IMR-90 (cell line): ENCODE measurements at regions not wholly inside any gene's neighbourhood (a gene's known extent, or its start where the extent isn't known, plus 50 kb on each side); places are given as distances from the start of the nearest gene placed in this dataset.
A peak's percentile ranks its signal among the peaks of the same experiment; 100 is the strongest.

Experiments used
- ATAC-seq: fragments of 200-7000 bp; cut with Tn5 transposase; 2 replicates; pipeline ENCODE4 v1.9.1; 2020; ENCODE audit warnings: low read depth, mild to moderate bottlenecking, moderate library complexity
- BruUV-seq: library from RNA; stranded (reverse); fragments of 400-500 nt; replicated peaks from 2 replicates; lab custom pipeline; 2021; lab: Mats Ljungman, UMichigan
- CTCF ChIA-PET: fragments of 300-600 bp; formaldehyde crosslinking; extraction: SDS; loops from one replicate; lab custom pipeline; 2021; ENCODE audit warnings: antibody characterized with exemption; lab: Yijun Ruan, JAX
- POLR2A ChIA-PET: fragments of 300-600 bp; sonication (Branson Sonifier 250); formaldehyde crosslinking; loops from one replicate; lab custom pipeline; 2022; ENCODE audit warnings: antibody characterized with exemption; ENCODE audit not compliant: unreplicated experiment; lab: Charles Lee
- DNase-seq: peaks from one replicate; pipeline ENCODE4 v3.0.0; 2013
- H2AFZ ChIP-seq: replicated peaks from 2 replicates; pipeline ENCODE3; 2013; ENCODE audit warnings: low read length, mild to moderate bottlenecking; ENCODE audit not compliant: poor library complexity
- H2AK5ac ChIP-seq: 2 replicates; pipeline ENCODE4 v1.6.1; 2013; ENCODE audit warnings: low read depth, low read length, inconsistent platforms
- H2AK9ac ChIP-seq: replicated peaks from 2 replicates; pipeline ENCODE3; 2013; ENCODE audit warnings: mild to moderate bottlenecking, low read depth, low read length, moderate library complexity; ENCODE audit not compliant: poor library complexity
- H2BK120ac ChIP-seq: 2 replicates; pipeline ENCODE4 v1.6.1; 2013; ENCODE audit warnings: low read depth, low read length, inconsistent platforms
- H2BK15ac ChIP-seq: 3 replicates; pipeline ENCODE4 v1.6.1; 2013; ENCODE audit warnings: low read depth, low read length, inconsistent platforms
- H2BK20ac ChIP-seq: 2 replicates; pipeline ENCODE4 v1.6.1; 2013; ENCODE audit warnings: low read depth, mild to moderate bottlenecking, inconsistent platforms, low read length, moderate library complexity
- H2BK5ac ChIP-seq: 2 replicates; pipeline ENCODE4 v1.6.1; 2013; ENCODE audit warnings: mild to moderate bottlenecking, low read depth, low read length, inconsistent platforms; ENCODE audit not compliant: poor library complexity, severe bottlenecking
- H3K14ac ChIP-seq: replicated peaks from 2 replicates; pipeline ENCODE4 v1.6.1; 2013; ENCODE audit warnings: low read depth, low read length, inconsistent platforms
- H3K18ac ChIP-seq: 2 replicates; pipeline ENCODE4 v1.6.1; 2013; ENCODE audit warnings: low read depth, low read length, control low read depth
- H3K23ac ChIP-seq: 2 replicates; pipeline ENCODE4 v1.6.1; 2013; ENCODE audit warnings: low read depth, low read length, inconsistent platforms
- H3K27ac ChIP-seq: 2 replicates; pipeline ENCODE4 v1.5.1; 2013; ENCODE audit warnings: mild to moderate bottlenecking, control low read depth, low read length; ENCODE audit not compliant: insufficient read depth
- H3K27me3 ChIP-seq: 2 replicates; pipeline ENCODE4 v1.6.1; 2013; ENCODE audit warnings: low read length; ENCODE audit not compliant: control insufficient read depth, insufficient read depth
- H3K36me3 ChIP-seq: 2 replicates; pipeline ENCODE4 v1.6.1; 2013; ENCODE audit warnings: low read length, mixed read lengths; ENCODE audit not compliant: control insufficient read depth, insufficient read depth
- H3K4ac ChIP-seq: 2 replicates; pipeline ENCODE4 v1.6.1; 2013; ENCODE audit warnings: low read depth, low read length, inconsistent platforms
- H3K4me1 ChIP-seq: 2 replicates; pipeline ENCODE4 v1.6.1; 2013; ENCODE audit warnings: low read length, mixed read lengths; ENCODE audit not compliant: control insufficient read depth, insufficient read depth
- H3K4me2 ChIP-seq: 2 replicates; pipeline ENCODE4 v1.6.1; 2013; ENCODE audit warnings: low read depth, mild to moderate bottlenecking, control low read depth, low read length, moderate library complexity
- H3K4me3 ChIP-seq: 2 replicates; pipeline ENCODE4 v1.5.1; 2013; ENCODE audit warnings: low read depth, mild to moderate bottlenecking, control low read depth, low read length, moderate library complexity; ENCODE audit not compliant: insufficient read depth
- H3K56ac ChIP-seq: 2 replicates; pipeline ENCODE4 v1.6.1; 2013; ENCODE audit warnings: low read length, inconsistent platforms; ENCODE audit not compliant: insufficient read depth; ENCODE audit errors: extremely low read depth
- H3K79me1 ChIP-seq, 2 experiments: 2 replicates each; pipeline ENCODE4 v1.6.1; 2013; ENCODE audit warnings: low read length in 2 of 2, inconsistent platforms in 1 of 2, low read depth in 1 of 2
- H3K9ac ChIP-seq: 2 replicates; pipeline ENCODE4 v1.6.1; 2013; ENCODE audit warnings: low read depth, low read length, control low read depth
- H3K9me1 ChIP-seq: 2 replicates; pipeline ENCODE4 v1.6.1; 2013; ENCODE audit warnings: low read length, inconsistent platforms; ENCODE audit not compliant: insufficient read depth
- H3K9me3 ChIP-seq: 2 replicates; pipeline ENCODE4 v1.6.1; 2013; ENCODE audit warnings: low read length; ENCODE audit not compliant: control insufficient read depth, insufficient read depth
- H4K20me1 ChIP-seq: 2 replicates; pipeline ENCODE4 v1.6.1; 2013; ENCODE audit warnings: low read length, inconsistent platforms; ENCODE audit not compliant: insufficient read depth
- H4K5ac ChIP-seq: 2 replicates; pipeline ENCODE4 v1.6.1; 2013; ENCODE audit warnings: mild to moderate bottlenecking, low read depth, low read length, control low read depth
- H4K8ac ChIP-seq, 2 experiments: 2 replicates each; pipeline ENCODE4 v1.6.1; 2013; ENCODE audit warnings: low read depth in 2 of 2, low read length in 2 of 2, control low read depth in 1 of 2, inconsistent platforms in 1 of 2
- H4K91ac ChIP-seq: 2 replicates; pipeline ENCODE4 v1.6.1; 2013; ENCODE audit warnings: low read depth, low read length, inconsistent platforms; ENCODE audit not compliant: insufficient read depth
- CEBPB ChIP-seq: IDR thresholded peaks from 2 replicates; pipeline ENCODE4 v1.6.1; 2012; ENCODE audit warnings: low read depth, low read length, improper control_type of control experiment
- MAFK ChIP-seq: IDR thresholded peaks from 2 replicates; pipeline ENCODE4 v1.6.1; 2012; ENCODE audit warnings: low read depth, low read length, improper control_type of control experiment
- RAD21 ChIP-seq: IDR thresholded peaks from 2 replicates; pipeline ENCODE4 v1.6.1; 2012; ENCODE audit warnings: low read length, improper control_type of control experiment
- dilution Hi-C: fragments of 300-500 bp; cut with HindIII; formaldehyde crosslinking; loops from one replicate; pipeline ENCODE4 v1.14.3; 2018; ENCODE audit warnings: low sequenced_read_pairs; ENCODE audit not compliant: unreplicated experiment
- in situ Hi-C: fragments of 300-500 bp; cut with MboI; formaldehyde crosslinking; loops from 3 replicates; pipeline ENCODE4 v1.14.3; 2019; ENCODE audit warnings: low sequenced_read_pairs, inconsistent platforms, mixed read lengths
- intact Hi-C: fragments of 100-400 bp; cut with micrococcal nuclease; formaldehyde crosslinking; loops from 2 replicates; pipeline ENCODE4 v1.10.0; 2022

DNA sequence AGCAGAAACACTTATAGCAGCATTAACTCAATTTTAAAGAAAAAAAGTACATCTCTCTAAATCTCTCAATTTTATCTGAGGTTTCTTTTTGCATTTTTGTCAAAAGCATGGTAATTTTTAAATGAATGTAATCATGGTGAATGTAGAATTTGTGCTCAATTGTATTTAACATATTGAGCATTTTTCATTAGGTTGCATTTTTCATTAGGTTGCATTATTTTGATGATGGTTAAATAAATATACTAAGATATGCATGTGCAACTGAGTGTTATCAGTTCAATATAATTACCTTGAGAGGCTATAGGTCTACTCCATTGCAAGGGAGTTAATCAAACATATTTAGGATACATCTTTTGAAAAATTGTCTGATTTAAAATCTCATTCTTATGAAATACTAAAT, 355.1 kb upstream of the SPTLC3 start:
- Histone ChIP-seq H3K23ac (no peak overlapping the region), H3K4me1 (no peaks in the 10 kb centered on the region), H3K9me3 (peaks cover 5% of the 10 kb centered on the region), H4K91ac (no peak overlapping the region), H2BK15ac (no peak overlapping the region), H2AFZ (no peak overlapping the region), H4K5ac (no peak overlapping the region), H3K4me2 (no peak overlapping the region), H2BK20ac (no peak overlapping the region), H3K27ac (no peak overlapping the region), H2BK5ac (no peak overlapping the region), H4K20me1 (no peaks in the 10 kb centered on the region), H3K36me3 (no peaks in the 10 kb centered on the region), H3K9ac (no peak overlapping the region), H3K79me1 (no peaks in the 10 kb centered on the region), H3K4ac (no peak overlapping the region), H2BK120ac (no peak overlapping the region), H3K56ac (no peak overlapping the region), H3K4me3 (no peak overlapping the region), H3K14ac (no peak overlapping the region), H2AK5ac (no peak overlapping the region), H4K8ac (no peak overlapping the region), H3K18ac (no peak overlapping the region), H3K9me1 (no peaks in the 10 kb centered on the region), H3K27me3 (no peaks in the 10 kb centered on the region), H2AK9ac (no peak overlapping the region)
- dilution Hi-C loops (no loop called here), in situ Hi-C loops (no loop called here), intact Hi-C loops (no loop called here)
- TF ChIP-seq CEBPB (no peak), RAD21 (no peak), MAFK (peak; percentile 51)
- CTCF ChIA-PET = no interaction called here
- DNase-seq (no peak), ATAC-seq (no peak)
- POLR2A ChIA-PET = no interaction called here
- no TSS peak for BruUV-seq
